Liver (tissue), 8 donors: ENCODE measurements at regions not wholly inside any gene's neighbourhood (a gene's known extent, or its start where the extent isn't known, plus 50 kb on each side); places are given as distances from the start of the nearest gene placed in this dataset.

Experiments used
- DNase-seq: peaks from one replicate; pipeline ENCODE4 v3.0.0-alpha.2; 2017; ENCODE audit warnings: low spot score
- H3K27ac ChIP-seq, 2 donors: one replicate each; pipeline ENCODE4 v1.7.0; 2013; ENCODE audit warnings: inconsistent platforms in 2 of 2, low read length in 2 of 2, control low read depth in 1 of 2, low read depth in 1 of 2, mild to moderate bottlenecking in 1 of 2
- H3K27me3 ChIP-seq, 4 donors: one replicate each; pipeline versions ENCODE4 v1.6.1 to v1.7.0; 2013; ENCODE audit warnings: low read length in 3 of 4, inconsistent platforms in 1 of 4, mild to moderate bottlenecking in 1 of 4, moderate library complexity in 1 of 4; ENCODE audit not compliant: control insufficient read depth in 4 of 4, insufficient read depth in 4 of 4
- H3K36me3 ChIP-seq, 4 donors: one replicate each; pipeline versions ENCODE4 v1.6.1 to v1.7.0; 2013; ENCODE audit warnings: low read length in 3 of 4, mild to moderate bottlenecking in 3 of 4, low read depth in 1 of 4, moderate library complexity in 1 of 4; ENCODE audit not compliant: control insufficient read depth in 4 of 4, insufficient read depth in 3 of 4
- H3K4me1 ChIP-seq, 4 donors: one replicate each; pipeline versions ENCODE4 v1.6.1 to v1.7.0; 2013; ENCODE audit warnings: low read length in 3 of 4, mild to moderate bottlenecking in 3 of 4, moderate library complexity in 1 of 4; ENCODE audit not compliant: control insufficient read depth in 4 of 4, insufficient read depth in 4 of 4
- H3K4me3 ChIP-seq, 3 donors: one replicate each; pipeline versions ENCODE4 v1.6.1 to v1.7.0; 2013; ENCODE audit warnings: low read length in 3 of 3, control low read depth in 1 of 3, low read depth in 1 of 3, mild to moderate bottlenecking in 1 of 3
- H3K9ac ChIP-seq, 2 donors: one replicate each; pipeline ENCODE4 v1.7.0; 2013; ENCODE audit warnings: low read length in 2 of 2, mild to moderate bottlenecking in 2 of 2, moderate library complexity in 2 of 2, control low read depth in 1 of 2, low read depth in 1 of 2
- H3K9me3 ChIP-seq, 4 donors: one replicate each; pipeline versions ENCODE4 v1.6.1 to v1.7.0; 2013; ENCODE audit warnings: low read length in 3 of 4; ENCODE audit not compliant: control insufficient read depth in 4 of 4
- ATF3 ChIP-seq: IDR thresholded peaks from 2 replicates; pipeline ENCODE4 v1.6.1; 2016; ENCODE audit warnings: antibody characterized with exemption
- CTCF ChIP-seq: fragments of 150-350 bp; IDR thresholded peaks from 2 replicates; pipeline ENCODE4 v1.5.1; 2017; ENCODE audit warnings: improper control_type of control experiment, low read depth, low read length; ENCODE audit not compliant: missing input control
- EGR1 ChIP-seq, 2 donors: IDR thresholded peaks; 2 replicates each; pipeline ENCODE4 v1.6.1; 2016 to 2018; ENCODE audit warnings: antibody characterized with exemption in 2 of 2, low read depth in 2 of 2
- FOXA1 ChIP-seq: IDR thresholded peaks from 2 replicates; pipeline ENCODE4 v1.6.1; 2016; ENCODE audit warnings: antibody characterized with exemption
- FOXA2 ChIP-seq: IDR thresholded peaks from 2 replicates; pipeline ENCODE4 v1.6.1; 2016; ENCODE audit warnings: antibody characterized with exemption
- GABPA ChIP-seq, 2 donors: IDR thresholded peaks in 1 of 2; conservative IDR thresholded peaks in 1 of 2; 2 replicates each; pipeline ENCODE4 v1.6.1; 2016; ENCODE audit warnings: antibody characterized with exemption in 2 of 2, mild to moderate bottlenecking in 1 of 2, moderate library complexity in 1 of 2
- HNF4A ChIP-seq, 2 donors: conservative IDR thresholded peaks; 2 replicates each; pipeline ENCODE4 v1.6.1; 2016; ENCODE audit warnings: antibody characterized with exemption in 2 of 2, mild to moderate bottlenecking in 2 of 2
- HNF4G ChIP-seq: IDR thresholded peaks from 2 replicates; pipeline ENCODE4 v1.6.1; 2016; ENCODE audit warnings: antibody characterized with exemption
- JUND ChIP-seq, 2 donors: IDR thresholded peaks; 2 replicates each; pipeline ENCODE4 v1.6.1; 2016; ENCODE audit warnings: antibody characterized with exemption in 2 of 2
- MAX ChIP-seq: IDR thresholded peaks from 2 replicates; pipeline ENCODE4 v1.6.1; 2016; ENCODE audit warnings: antibody characterized with exemption
- NR2F2 ChIP-seq: IDR thresholded peaks from 2 replicates; pipeline ENCODE4 v1.6.1; 2016; ENCODE audit warnings: antibody characterized with exemption
- RAD21 ChIP-seq, 2 donors: IDR thresholded peaks; 2 replicates each; pipeline ENCODE4 v1.6.1; 2016; ENCODE audit warnings: antibody characterized with exemption in 2 of 2, mild to moderate bottlenecking in 2 of 2
- REST ChIP-seq: IDR thresholded peaks from 2 replicates; pipeline ENCODE4 v1.6.1; 2016; ENCODE audit warnings: antibody characterized with exemption, mild to moderate bottlenecking
- SP1 ChIP-seq: IDR thresholded peaks from 2 replicates; pipeline ENCODE4 v1.6.1; 2018; ENCODE audit warnings: antibody characterized with exemption, mild to moderate bottlenecking
- TAF1 ChIP-seq: conservative IDR thresholded peaks from 2 replicates; pipeline ENCODE4 v1.6.1; 2016; ENCODE audit warnings: antibody characterized with exemption, mild to moderate bottlenecking
- YY1 ChIP-seq: IDR thresholded peaks from 2 replicates; pipeline ENCODE4 v1.6.1; 2016; ENCODE audit warnings: antibody characterized with exemption, mild to moderate bottlenecking
- ZBTB33 ChIP-seq: IDR thresholded peaks from 2 replicates; pipeline ENCODE4 v1.6.1; 2016; ENCODE audit warnings: antibody characterized with exemption
- WGBS: extraction: QIAGEN DNeasy Blood & Tissue Kit; methylation state at CpG from one replicate; pipeline ENCODE4 v1.1.7; 2013; 5-methylcytosine and 5-hydroxymethylcytosine counted together
- donor health status: healthy.
- donor health status: healthy.
- donor health status: healthy.
- donor health status: healthy.
- donor health status: healthy.

GRCh38 chr9:22203371-22204138 lies 194.4 kb upstream of the CDKN2B start:
- peaks cover 0 to 7% (median 1%) of the 10 kb centered on the region in 4 donors for H3K4me1 ChIP-seq
- DNase-seq, result no peak
- no peak overlapping the region for H3K4me3 ChIP-seq
- H3K27me3 ChIP-seq, result no peaks in the 10 kb centered on the region
- H3K9me3 ChIP-seq, result no peaks in the 10 kb centered on the region
- TF ChIP-seq HNF4A (conservative IDR thresholded peaks at IDR 0.05) (no peak), SP1 (no peak), ZBTB33 (no peak), YY1 (no peak), ATF3 (no peak), HNF4G (no peak), TAF1 (no peak), NR2F2 (no peak)
- 39% methylated on average over 8 of the region's 8 CpGs for WGBS
- no peak overlapping the region for H3K27ac ChIP-seq
- no peak overlapping the region for H3K9ac ChIP-seq
- no peaks in the 10 kb centered on the region for H3K36me3 ChIP-seq

- Histone ChIP-seq H3K4me3 (no peak overlapping the region), H3K36me3 (no peaks in the 10 kb centered on the region)
- 98% methylated on average over 2 of the region's 2 CpGs for WGBS
Observed at GRCh38 chr9:22204240-22204639, 195.1 kb upstream of the CDKN2B start.

More at GRCh38 chr9:22204240-22204639, 195.1 kb upstream of the CDKN2B start:
- no peak for TF ChIP-seq EGR1 (IDR thresholded peaks at IDR 0.05; ENCODE audit: low read depth in 2 of 2)
- no peak for TF ChIP-seq HNF4G
- no peak for TF ChIP-seq JUND (IDR thresholded peaks at IDR 0.05)
- no peak for TF ChIP-seq ZBTB33
- no peak for TF ChIP-seq FOXA1
- TF ChIP-seq SP1, result no peak
- no peak for TF ChIP-seq YY1
- TF ChIP-seq GABPA (IDR thresholded peaks at IDR 0.05 in 1 of 2, conservative IDR thresholded peaks at IDR 0.05 in 1 of 2), result no peak
- TF ChIP-seq NR2F2, result no peak
- no peak for TF ChIP-seq ATF3
- no peak for TF ChIP-seq HNF4A (conservative IDR thresholded peaks at IDR 0.05)
- TF ChIP-seq TAF1, result no peak
- no peak for TF ChIP-seq RAD21 (IDR thresholded peaks at IDR 0.05)
- no peak for TF ChIP-seq REST
- no peak for TF ChIP-seq MAX
- no peak for TF ChIP-seq CTCF
- no peak for TF ChIP-seq FOXA2
- no peak for DNase-seq
- Histone ChIP-seq H3K9me3 (no peaks in the 10 kb centered on the region), H3K27ac (no peak overlapping the region), H3K9ac (no peak overlapping the region), H3K4me1 (peaks cover 0 to 11% (median 2%) of the 10 kb centered on the region in 4 donors), H3K27me3 (no peaks in the 10 kb centered on the region)
